IMR-90 (cell line): ENCODE measurements at regions not wholly inside any gene's neighbourhood (a gene's known extent, or its start where the extent isn't known, plus 50 kb on each side); places are given as distances from the start of the nearest gene placed in this dataset.

Experiments
- ATAC-seq: fragments of 200-7000 bp; cut with Tn5 transposase; 2 replicates; pipeline ENCODE4 v1.9.1; 2020; ENCODE audit warnings: low read depth, mild to moderate bottlenecking, moderate library complexity
- BruUV-seq: library from RNA; stranded (reverse); fragments of 400-500 nt; replicated peaks from 2 replicates; lab custom pipeline; 2021; lab: Mats Ljungman, UMichigan
- CTCF ChIA-PET: fragments of 300-600 bp; formaldehyde crosslinking; extraction: SDS; loops from one replicate; lab custom pipeline; 2021; ENCODE audit warnings: antibody characterized with exemption; lab: Yijun Ruan, JAX
- POLR2A ChIA-PET: fragments of 300-600 bp; sonication (Branson Sonifier 250); formaldehyde crosslinking; loops from one replicate; lab custom pipeline; 2022; ENCODE audit warnings: antibody characterized with exemption; ENCODE audit not compliant: unreplicated experiment; lab: Charles Lee
- DNase-seq: peaks from one replicate; pipeline ENCODE4 v3.0.0; 2013
- H2AFZ ChIP-seq: replicated peaks from 2 replicates; pipeline ENCODE3; 2013; ENCODE audit warnings: low read length, mild to moderate bottlenecking; ENCODE audit not compliant: poor library complexity
- H2AK5ac ChIP-seq: 2 replicates; pipeline ENCODE4 v1.6.1; 2013; ENCODE audit warnings: low read depth, low read length, inconsistent platforms
- H2AK9ac ChIP-seq: replicated peaks from 2 replicates; pipeline ENCODE3; 2013; ENCODE audit warnings: mild to moderate bottlenecking, low read depth, low read length, moderate library complexity; ENCODE audit not compliant: poor library complexity
- H2BK120ac ChIP-seq: 2 replicates; pipeline ENCODE4 v1.6.1; 2013; ENCODE audit warnings: low read depth, low read length, inconsistent platforms
- H2BK15ac ChIP-seq: 3 replicates; pipeline ENCODE4 v1.6.1; 2013; ENCODE audit warnings: low read depth, low read length, inconsistent platforms
- H2BK20ac ChIP-seq: 2 replicates; pipeline ENCODE4 v1.6.1; 2013; ENCODE audit warnings: low read depth, mild to moderate bottlenecking, inconsistent platforms, low read length, moderate library complexity
- H2BK5ac ChIP-seq: 2 replicates; pipeline ENCODE4 v1.6.1; 2013; ENCODE audit warnings: mild to moderate bottlenecking, low read depth, low read length, inconsistent platforms; ENCODE audit not compliant: poor library complexity, severe bottlenecking
- H3K14ac ChIP-seq: replicated peaks from 2 replicates; pipeline ENCODE4 v1.6.1; 2013; ENCODE audit warnings: low read depth, low read length, inconsistent platforms
- H3K18ac ChIP-seq: 2 replicates; pipeline ENCODE4 v1.6.1; 2013; ENCODE audit warnings: low read depth, low read length, control low read depth
- H3K23ac ChIP-seq: 2 replicates; pipeline ENCODE4 v1.6.1; 2013; ENCODE audit warnings: low read depth, low read length, inconsistent platforms
- H3K27ac ChIP-seq: 2 replicates; pipeline ENCODE4 v1.5.1; 2013; ENCODE audit warnings: mild to moderate bottlenecking, control low read depth, low read length; ENCODE audit not compliant: insufficient read depth
- H3K27me3 ChIP-seq: 2 replicates; pipeline ENCODE4 v1.6.1; 2013; ENCODE audit warnings: low read length; ENCODE audit not compliant: control insufficient read depth, insufficient read depth
- H3K36me3 ChIP-seq: 2 replicates; pipeline ENCODE4 v1.6.1; 2013; ENCODE audit warnings: low read length, mixed read lengths; ENCODE audit not compliant: control insufficient read depth, insufficient read depth
- H3K4ac ChIP-seq: 2 replicates; pipeline ENCODE4 v1.6.1; 2013; ENCODE audit warnings: low read depth, low read length, inconsistent platforms
- H3K4me1 ChIP-seq: 2 replicates; pipeline ENCODE4 v1.6.1; 2013; ENCODE audit warnings: low read length, mixed read lengths; ENCODE audit not compliant: control insufficient read depth, insufficient read depth
- H3K4me2 ChIP-seq: 2 replicates; pipeline ENCODE4 v1.6.1; 2013; ENCODE audit warnings: low read depth, mild to moderate bottlenecking, control low read depth, low read length, moderate library complexity
- H3K4me3 ChIP-seq: 2 replicates; pipeline ENCODE4 v1.5.1; 2013; ENCODE audit warnings: low read depth, mild to moderate bottlenecking, control low read depth, low read length, moderate library complexity; ENCODE audit not compliant: insufficient read depth
- H3K56ac ChIP-seq: 2 replicates; pipeline ENCODE4 v1.6.1; 2013; ENCODE audit warnings: low read length, inconsistent platforms; ENCODE audit not compliant: insufficient read depth; ENCODE audit errors: extremely low read depth
- H3K79me1 ChIP-seq, 2 experiments: 2 replicates each; pipeline ENCODE4 v1.6.1; 2013; ENCODE audit warnings: low read length in 2 of 2, inconsistent platforms in 1 of 2, low read depth in 1 of 2
- H3K9ac ChIP-seq: 2 replicates; pipeline ENCODE4 v1.6.1; 2013; ENCODE audit warnings: low read depth, low read length, control low read depth
- H3K9me1 ChIP-seq: 2 replicates; pipeline ENCODE4 v1.6.1; 2013; ENCODE audit warnings: low read length, inconsistent platforms; ENCODE audit not compliant: insufficient read depth
- H3K9me3 ChIP-seq: 2 replicates; pipeline ENCODE4 v1.6.1; 2013; ENCODE audit warnings: low read length; ENCODE audit not compliant: control insufficient read depth, insufficient read depth
- H4K20me1 ChIP-seq: 2 replicates; pipeline ENCODE4 v1.6.1; 2013; ENCODE audit warnings: low read length, inconsistent platforms; ENCODE audit not compliant: insufficient read depth
- H4K5ac ChIP-seq: 2 replicates; pipeline ENCODE4 v1.6.1; 2013; ENCODE audit warnings: mild to moderate bottlenecking, low read depth, low read length, control low read depth
- H4K8ac ChIP-seq, 2 experiments: 2 replicates each; pipeline ENCODE4 v1.6.1; 2013; ENCODE audit warnings: low read depth in 2 of 2, low read length in 2 of 2, control low read depth in 1 of 2, inconsistent platforms in 1 of 2
- H4K91ac ChIP-seq: 2 replicates; pipeline ENCODE4 v1.6.1; 2013; ENCODE audit warnings: low read depth, low read length, inconsistent platforms; ENCODE audit not compliant: insufficient read depth
- BHLHE40 ChIP-seq: fragments of 150-350 bp; IDR thresholded peaks from 2 replicates; pipeline ENCODE4 v1.6.1; 2016; ENCODE audit warnings: mild to moderate bottlenecking, low read depth, low read length
- CEBPB ChIP-seq: IDR thresholded peaks from 2 replicates; pipeline ENCODE4 v1.6.1; 2012; ENCODE audit warnings: low read depth, low read length, improper control_type of control experiment
- CHD1 ChIP-seq: IDR thresholded peaks from 2 replicates; pipeline ENCODE4 v1.6.1; 2012; ENCODE audit warnings: low read depth, low read length, improper control_type of control experiment
- FOS ChIP-seq: fragments of 150-350 bp; IDR thresholded peaks from 2 replicates; pipeline ENCODE4 v1.6.1; 2016; ENCODE audit warnings: low read depth, low read length
- MAFK ChIP-seq: IDR thresholded peaks from 2 replicates; pipeline ENCODE4 v1.6.1; 2012; ENCODE audit warnings: low read depth, low read length, improper control_type of control experiment
- MAZ ChIP-seq: IDR thresholded peaks from 2 replicates; pipeline ENCODE4 v1.6.1; 2012; ENCODE audit warnings: low read depth, mild to moderate bottlenecking, low read length, improper control_type of control experiment, moderate library complexity, borderline replicate concordance
- MXI1 ChIP-seq: IDR thresholded peaks from 2 replicates; pipeline ENCODE4 v1.6.1; 2012; ENCODE audit warnings: low read depth, mild to moderate bottlenecking, low read length, moderate library complexity, borderline replicate concordance
- NFE2L2 ChIP-seq: fragments of 150-350 bp; IDR thresholded peaks from 2 replicates; pipeline ENCODE4 v1.6.1; 2016; ENCODE audit warnings: low read depth, mild to moderate bottlenecking, low read length
- POLR2A ChIP-seq: IDR thresholded peaks from 2 replicates; pipeline ENCODE4 v1.6.1; 2012; ENCODE audit warnings: mild to moderate bottlenecking, low read depth, low read length
- RAD21 ChIP-seq: IDR thresholded peaks from 2 replicates; pipeline ENCODE4 v1.6.1; 2012; ENCODE audit warnings: low read length, improper control_type of control experiment
- RCOR1 ChIP-seq: IDR thresholded peaks from 2 replicates; pipeline ENCODE4 v1.6.1; 2012; ENCODE audit warnings: mild to moderate bottlenecking, low read length, improper control_type of control experiment; ENCODE audit not compliant: insufficient replicate concordance
- RFX5 ChIP-seq: IDR thresholded peaks from 2 replicates; pipeline ENCODE4 v1.8.0; 2012; ENCODE audit warnings: low read depth, mild to moderate bottlenecking, low read length, moderate library complexity
- SMC3 ChIP-seq: fragments of 150-350 bp; IDR thresholded peaks from 2 replicates; pipeline ENCODE4 v1.6.1; 2016; ENCODE audit warnings: low read depth, mild to moderate bottlenecking, antibody characterized with exemption, low read length, moderate library complexity
- whole genome bisulfite sequencing, 2 experiments: methylation state at CpG; one replicate each; pipeline versions ENCODE4 v1.1.5 to v1.1.7; 2013; ENCODE audit warnings: missing lambda C conversion rate in 2 of 2; ENCODE audit not compliant: insufficient read length in 1 of 2; ENCODE audit errors: extremely low coverage in 2 of 2; 5-methylcytosine and 5-hydroxymethylcytosine counted together
- dilution Hi-C: fragments of 300-500 bp; cut with HindIII; formaldehyde crosslinking; loops from one replicate; pipeline ENCODE4 v1.14.3; 2018; ENCODE audit warnings: low sequenced_read_pairs; ENCODE audit not compliant: unreplicated experiment
- in situ Hi-C: fragments of 300-500 bp; cut with MboI; formaldehyde crosslinking; loops from 3 replicates; pipeline ENCODE4 v1.14.3; 2019; ENCODE audit warnings: low sequenced_read_pairs, inconsistent platforms, mixed read lengths
- intact Hi-C: fragments of 100-400 bp; cut with micrococcal nuclease; formaldehyde crosslinking; loops from 2 replicates; pipeline ENCODE4 v1.10.0; 2022
- TF ChIP-seq, protein P1 (sequence below): conservative IDR thresholded peaks from 2 replicates; pipeline ENCODE4 v1.5.1; 2012; ENCODE audit warnings: mild to moderate bottlenecking, low read depth, low read length, improper control_type of control experiment
- TF ChIP-seq, protein P2 (sequence below): fragments of 150-350 bp; IDR thresholded peaks from 2 replicates; pipeline ENCODE4 v1.6.1; 2016; ENCODE audit warnings: low read depth, mild to moderate bottlenecking, low read length, moderate library complexity, borderline replicate concordance
- TF ChIP-seq, protein P3 (sequence below): fragments of 150-350 bp; IDR thresholded peaks from 2 replicates; pipeline ENCODE4 v1.6.1; 2017; ENCODE audit warnings: mild to moderate bottlenecking, antibody characterized with exemption, low read length, low read depth

DNA sequence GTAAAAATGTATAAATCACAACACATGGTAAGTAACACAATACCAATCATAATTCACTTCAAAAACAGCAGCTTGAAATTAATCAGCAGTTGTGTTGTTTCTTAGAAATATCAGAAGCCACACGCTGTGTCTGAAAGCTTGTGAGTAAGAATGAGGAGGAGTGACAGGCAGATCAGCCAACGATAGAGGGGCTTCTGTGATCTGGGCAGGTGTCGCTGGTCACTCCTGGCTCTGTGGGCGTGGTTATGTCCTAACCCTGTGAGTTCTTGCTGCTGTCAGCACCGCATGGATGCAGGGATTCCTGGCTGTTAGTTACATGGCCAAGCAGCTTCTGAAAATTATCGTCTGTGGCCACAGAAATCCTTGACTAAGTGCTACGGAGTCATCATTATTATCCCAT lies 123.4 kb downstream of the SLC25A47 start:
- H3K36me3 ChIP-seq, result no peaks in the 10 kb centered on the region
- H2AFZ ChIP-seq, result no peak overlapping the region
- TF ChIP-seq SMC3 (no peak), CEBPB (no peak), RAD21 (no peak), MAZ (no peak), MAFK (no peak), CHD1 (no peak), FOS (no peak), POLR2A (no peak), BHLHE40 (no peak), NFE2L2 (no peak), RFX5 (no peak), RCOR1 (no peak), MXI1 (no peak)
- TF ChIP-seq, protein P1, sequence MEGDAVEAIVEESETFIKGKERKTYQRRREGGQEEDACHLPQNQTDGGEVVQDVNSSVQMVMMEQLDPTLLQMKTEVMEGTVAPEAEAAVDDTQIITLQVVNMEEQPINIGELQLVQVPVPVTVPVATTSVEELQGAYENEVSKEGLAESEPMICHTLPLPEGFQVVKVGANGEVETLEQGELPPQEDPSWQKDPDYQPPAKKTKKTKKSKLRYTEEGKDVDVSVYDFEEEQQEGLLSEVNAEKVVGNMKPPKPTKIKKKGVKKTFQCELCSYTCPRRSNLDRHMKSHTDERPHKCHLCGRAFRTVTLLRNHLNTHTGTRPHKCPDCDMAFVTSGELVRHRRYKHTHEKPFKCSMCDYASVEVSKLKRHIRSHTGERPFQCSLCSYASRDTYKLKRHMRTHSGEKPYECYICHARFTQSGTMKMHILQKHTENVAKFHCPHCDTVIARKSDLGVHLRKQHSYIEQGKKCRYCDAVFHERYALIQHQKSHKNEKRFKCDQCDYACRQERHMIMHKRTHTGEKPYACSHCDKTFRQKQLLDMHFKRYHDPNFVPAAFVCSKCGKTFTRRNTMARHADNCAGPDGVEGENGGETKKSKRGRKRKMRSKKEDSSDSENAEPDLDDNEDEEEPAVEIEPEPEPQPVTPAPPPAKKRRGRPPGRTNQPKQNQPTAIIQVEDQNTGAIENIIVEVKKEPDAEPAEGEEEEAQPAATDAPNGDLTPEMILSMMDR, result no peak
- TF ChIP-seq, protein P2, sequence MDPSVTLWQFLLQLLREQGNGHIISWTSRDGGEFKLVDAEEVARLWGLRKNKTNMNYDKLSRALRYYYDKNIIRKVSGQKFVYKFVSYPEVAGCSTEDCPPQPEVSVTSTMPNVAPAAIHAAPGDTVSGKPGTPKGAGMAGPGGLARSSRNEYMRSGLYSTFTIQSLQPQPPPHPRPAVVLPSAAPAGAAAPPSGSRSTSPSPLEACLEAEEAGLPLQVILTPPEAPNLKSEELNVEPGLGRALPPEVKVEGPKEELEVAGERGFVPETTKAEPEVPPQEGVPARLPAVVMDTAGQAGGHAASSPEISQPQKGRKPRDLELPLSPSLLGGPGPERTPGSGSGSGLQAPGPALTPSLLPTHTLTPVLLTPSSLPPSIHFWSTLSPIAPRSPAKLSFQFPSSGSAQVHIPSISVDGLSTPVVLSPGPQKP, result no peak
- TF ChIP-seq, protein P3, sequence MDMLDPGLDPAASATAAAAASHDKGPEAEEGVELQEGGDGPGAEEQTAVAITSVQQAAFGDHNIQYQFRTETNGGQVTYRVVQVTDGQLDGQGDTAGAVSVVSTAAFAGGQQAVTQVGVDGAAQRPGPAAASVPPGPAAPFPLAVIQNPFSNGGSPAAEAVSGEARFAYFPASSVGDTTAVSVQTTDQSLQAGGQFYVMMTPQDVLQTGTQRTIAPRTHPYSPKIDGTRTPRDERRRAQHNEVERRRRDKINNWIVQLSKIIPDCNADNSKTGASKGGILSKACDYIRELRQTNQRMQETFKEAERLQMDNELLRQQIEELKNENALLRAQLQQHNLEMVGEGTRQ, result no peak
- CTCF ChIA-PET, result no interaction called here
- H3K27me3 ChIP-seq, result no peaks in the 10 kb centered on the region
- dilution Hi-C loops, result no loop called here
- H2BK5ac ChIP-seq, result no peak overlapping the region
- no TSS peak for BruUV-seq
- DNase-seq (no peak), ATAC-seq (no peak)
- 42% methylated on average over 3 of the region's 7 CpGs; no CpG with 5 or more reads in 1 of the 2 experiments for WGBS, 2 experiments
- no peak overlapping the region for H3K4ac ChIP-seq
- H2AK5ac ChIP-seq, result no peak overlapping the region
- H4K8ac ChIP-seq, result no peak overlapping the region
- no peak overlapping the region for H2AK9ac ChIP-seq
- H3K9me1 ChIP-seq, result peaks cover 10% of the 10 kb centered on the region
- H3K18ac ChIP-seq, result no peak overlapping the region
- H3K79me1 ChIP-seq, result peaks cover 5 to 25% of the 10 kb centered on the region in 2 experiments; a peak in 3 of 4 replicates
- no peak overlapping the region for H2BK20ac ChIP-seq
- no peak overlapping the region for H3K4me3 ChIP-seq
- no peak overlapping the region for H4K5ac ChIP-seq
- H3K4me1 ChIP-seq, result peaks cover 8% of the 10 kb centered on the region
- peaks cover 12% of the 10 kb centered on the region; the same call in 1 of the 2 replicates for H4K20me1 ChIP-seq
- H3K23ac ChIP-seq, result no peak overlapping the region
- H3K14ac ChIP-seq, result no peak overlapping the region
- no peak overlapping the region for H2BK120ac ChIP-seq
- no peak overlapping the region for H3K9ac ChIP-seq
- in situ Hi-C loops, result no loop called here
- no peak overlapping the region for H3K56ac ChIP-seq
- POLR2A ChIA-PET, result no interaction called here
- H4K91ac ChIP-seq, result no peak overlapping the region
- intact Hi-C loops, result no loop called here
- H2BK15ac ChIP-seq, result no peak overlapping the region
- H3K9me3 ChIP-seq, result no peaks in the 10 kb centered on the region
- H3K4me2 ChIP-seq, result no peak overlapping the region
- no peak overlapping the region for H3K27ac ChIP-seq
